NB4 (cell line): ENCODE measurements at regions not wholly inside any gene's neighbourhood (a gene's known extent, or its start where the extent isn't known, plus 50 kb on each side); places are given as distances from the start of the nearest gene placed in this dataset.

Source experiments
- MYC ChIP-seq: IDR thresholded peaks from 2 replicates; pipeline ENCODE4 v1.6.1; 2011; ENCODE audit warnings: low read depth, low read length
- POLR2A ChIP-seq: IDR thresholded peaks from 2 replicates; pipeline ENCODE4 v1.6.1; 2011; ENCODE audit warnings: mild to moderate bottlenecking; ENCODE audit not compliant: insufficient read length; ENCODE audit errors: extremely low read depth
- TF ChIP-seq, protein P1 (sequence below): IDR thresholded peaks from 2 replicates; pipeline ENCODE4 v1.6.1; 2011; ENCODE audit warnings: low read depth, low read length
- TF ChIP-seq, protein P2 (sequence below): IDR thresholded peaks from one replicate; pipeline ENCODE4 v1.5.1; 2012; ENCODE audit warnings: low read depth, low read length

- TF ChIP-seq, protein P1, sequence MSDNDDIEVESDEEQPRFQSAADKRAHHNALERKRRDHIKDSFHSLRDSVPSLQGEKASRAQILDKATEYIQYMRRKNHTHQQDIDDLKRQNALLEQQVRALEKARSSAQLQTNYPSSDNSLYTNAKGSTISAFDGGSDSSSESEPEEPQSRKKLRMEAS: no peak
- TF ChIP-seq, protein P2, sequence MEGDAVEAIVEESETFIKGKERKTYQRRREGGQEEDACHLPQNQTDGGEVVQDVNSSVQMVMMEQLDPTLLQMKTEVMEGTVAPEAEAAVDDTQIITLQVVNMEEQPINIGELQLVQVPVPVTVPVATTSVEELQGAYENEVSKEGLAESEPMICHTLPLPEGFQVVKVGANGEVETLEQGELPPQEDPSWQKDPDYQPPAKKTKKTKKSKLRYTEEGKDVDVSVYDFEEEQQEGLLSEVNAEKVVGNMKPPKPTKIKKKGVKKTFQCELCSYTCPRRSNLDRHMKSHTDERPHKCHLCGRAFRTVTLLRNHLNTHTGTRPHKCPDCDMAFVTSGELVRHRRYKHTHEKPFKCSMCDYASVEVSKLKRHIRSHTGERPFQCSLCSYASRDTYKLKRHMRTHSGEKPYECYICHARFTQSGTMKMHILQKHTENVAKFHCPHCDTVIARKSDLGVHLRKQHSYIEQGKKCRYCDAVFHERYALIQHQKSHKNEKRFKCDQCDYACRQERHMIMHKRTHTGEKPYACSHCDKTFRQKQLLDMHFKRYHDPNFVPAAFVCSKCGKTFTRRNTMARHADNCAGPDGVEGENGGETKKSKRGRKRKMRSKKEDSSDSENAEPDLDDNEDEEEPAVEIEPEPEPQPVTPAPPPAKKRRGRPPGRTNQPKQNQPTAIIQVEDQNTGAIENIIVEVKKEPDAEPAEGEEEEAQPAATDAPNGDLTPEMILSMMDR: peak; percentile 23
- no peak for TF ChIP-seq POLR2A
- no peak for TF ChIP-seq MYC
These were observed 215.4 kb upstream of the NRXN1 start for GRCh38 chr2:51247252-51247805.
